NCI-H446 (cell line): ENCODE measurements at regions not wholly inside any gene's neighbourhood (a gene's known extent, or its start where the extent isn't known, plus 50 kb on each side); places are given as distances from the start of the nearest gene placed in this dataset.

Experiments used
- DNase-seq, 2 experiments: peaks; one replicate each; lab custom pipeline; 2025; lab: John Stamatoyannopoulos, UW

GRCh38 chr2:2717406-2717805 is 386.3 kb upstream of the MYT1L start:
- no peak for DNase-seq

GRCh38 chr2:2716771-2717170 is 385.7 kb upstream of the MYT1L start:
- DNase-seq = no peak

GRCh38 chr2:2715036-2715818 is 384.2 kb upstream of the MYT1L start:
- DNase-seq = no peak

GRCh38 chr2:2714408-2714807 is 383.3 kb upstream of the MYT1L start:
- no peak for DNase-seq

GRCh38 chr2:2709431-2709770 is 378.3 kb upstream of the MYT1L start:
- DNase-seq = no peak

GRCh38 chr2:2708575-2709430 is 377.7 kb upstream of the MYT1L start:
- DNase-seq = peak in 1 of 2 experiments; percentile 68

- DNase-seq = no peak
These were observed 376.3 kb upstream of the MYT1L start for GRCh38 chr2:2707206-2707991.

GRCh38 chr2:2706306-2706705 is 375.2 kb upstream of the MYT1L start:
- no peak for DNase-seq

GRCh38 chr2:2705871-2706270 is 374.8 kb upstream of the MYT1L start:
- no peak for DNase-seq

GRCh38 chr2:2704428-2705090 is 373.5 kb upstream of the MYT1L start:
- no peak for DNase-seq

- DNase-seq = no peak
These were observed 372.8 kb upstream of the MYT1L start for GRCh38 chr2:2703762-2704427.

- no peak for DNase-seq
These were observed 372.1 kb upstream of the MYT1L start for GRCh38 chr2:2703172-2703571.

- no peak for DNase-seq
These were observed 371.3 kb upstream of the MYT1L start for GRCh38 chr2:2702385-2702784.

GRCh38 chr2:2701813-2702212 is 370.7 kb upstream of the MYT1L start:
- no peak for DNase-seq

GRCh38 chr2:2701176-2701781 is 370.2 kb upstream of the MYT1L start:
- no peak for DNase-seq

GRCh38 chr2:2699121-2699505 is 368.0 kb upstream of the MYT1L start:
- no peak for DNase-seq

GRCh38 chr2:2698182-2699120 is 367.4 kb upstream of the MYT1L start:
- peak in 1 of 2 experiments; percentile 54 for DNase-seq

- no peak for DNase-seq
These were observed 365.8 kb upstream of the MYT1L start for GRCh38 chr2:2696733-2697455.

GRCh38 chr2:2696325-2696724 is 365.2 kb upstream of the MYT1L start:
- no peak for DNase-seq
